ENCODE measurements at regions not wholly inside any gene's neighbourhood (a gene's known extent, or its start where the extent isn't known, plus 50 kb on each side); places are given as distances from the start of the nearest gene placed in this dataset.

DNA sequence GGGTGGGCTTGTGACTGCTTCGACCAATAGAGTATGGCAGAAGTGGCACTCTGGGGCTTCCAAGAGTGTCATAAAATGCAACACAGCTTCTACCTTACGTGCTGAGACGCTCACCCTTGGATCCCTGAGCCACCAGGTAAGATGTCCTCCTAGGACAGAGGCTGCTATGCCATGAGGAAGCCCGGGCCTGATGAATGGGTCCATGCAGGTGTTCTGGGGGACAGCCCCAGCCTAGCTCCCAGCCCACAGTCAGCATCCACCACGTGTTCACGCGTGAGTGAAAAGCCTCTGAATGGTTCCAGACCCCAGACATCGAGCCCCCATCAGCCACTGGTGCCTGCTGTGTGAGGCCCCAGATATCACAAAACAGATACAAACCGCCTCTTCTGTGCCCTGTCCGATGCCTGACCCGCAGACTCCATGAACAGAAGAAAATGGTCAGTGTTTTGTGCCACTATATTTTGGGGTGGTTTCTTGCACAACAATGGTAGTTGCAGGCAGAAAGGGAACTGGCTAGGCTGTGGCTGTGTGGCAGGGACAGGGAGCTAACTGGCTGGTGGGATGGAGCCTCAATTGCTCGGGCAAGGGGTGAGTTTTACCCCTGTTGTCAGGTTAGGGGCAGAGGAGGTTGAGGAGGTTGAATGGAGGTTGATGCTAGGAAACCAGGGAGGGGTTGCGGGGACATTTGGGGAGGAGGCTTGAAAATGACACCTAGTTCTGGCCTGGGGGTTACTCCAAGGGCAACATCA is 92.2 kb downstream of the LINGO1 start:
- no peak for DNase-seq

DNA sequence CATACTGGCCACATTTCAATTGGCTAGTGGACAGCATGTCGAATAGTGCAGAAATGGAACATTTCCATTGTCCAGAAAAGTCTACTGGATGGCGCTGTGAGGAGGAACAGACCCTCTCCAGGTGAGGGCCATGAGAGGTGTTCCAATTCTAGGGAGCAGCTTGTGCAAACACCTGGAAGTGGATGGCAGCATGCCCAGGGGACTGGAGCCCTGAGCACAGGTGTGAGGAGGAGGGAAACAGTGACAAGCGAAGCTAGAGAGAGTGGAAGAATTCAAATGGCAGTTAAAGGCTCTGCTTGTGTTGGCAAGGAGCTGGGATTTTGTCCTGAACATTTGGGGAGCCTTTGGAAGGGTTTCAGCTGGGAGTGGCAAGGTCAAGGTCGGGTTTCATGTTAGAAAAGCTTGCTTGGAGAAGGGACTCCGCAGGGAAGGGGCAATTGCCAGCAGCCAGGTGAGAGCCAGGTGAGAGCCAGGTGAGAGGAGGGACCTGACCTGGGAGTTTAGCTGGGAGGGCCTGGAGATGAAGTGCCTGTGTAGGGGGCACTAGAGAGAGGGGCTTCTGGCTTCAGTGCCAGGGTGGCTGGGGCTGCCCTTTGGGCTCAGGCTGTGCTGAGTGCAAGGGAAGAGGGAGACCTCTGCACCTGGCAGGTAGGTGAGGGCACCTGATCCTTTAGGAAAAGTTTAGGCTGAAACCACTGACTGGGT is 93.8 kb downstream of the LINGO1 start:
- no peak for DNase-seq

DNA sequence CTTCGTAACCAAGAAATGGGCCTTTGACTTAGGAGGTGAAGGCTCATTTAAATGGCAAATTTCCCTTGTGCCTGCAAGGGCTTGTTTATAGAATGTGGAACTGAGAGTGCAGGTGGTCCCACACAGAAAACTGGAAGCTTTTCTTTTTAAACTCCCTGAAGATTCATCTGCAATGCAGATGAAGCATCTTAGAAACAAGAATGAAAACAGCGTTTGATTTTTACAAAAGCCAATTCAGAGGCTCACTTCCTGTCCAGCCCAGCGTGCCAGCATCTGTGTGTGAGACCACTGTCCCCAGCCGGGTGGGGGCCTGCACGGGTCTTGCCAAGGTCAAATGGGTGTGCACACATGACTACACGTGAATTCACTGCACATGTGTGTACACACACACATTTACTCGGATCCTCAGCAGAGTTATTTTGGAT is 94.7 kb downstream of the LINGO1 start:
- no peak for DNase-seq

DNA sequence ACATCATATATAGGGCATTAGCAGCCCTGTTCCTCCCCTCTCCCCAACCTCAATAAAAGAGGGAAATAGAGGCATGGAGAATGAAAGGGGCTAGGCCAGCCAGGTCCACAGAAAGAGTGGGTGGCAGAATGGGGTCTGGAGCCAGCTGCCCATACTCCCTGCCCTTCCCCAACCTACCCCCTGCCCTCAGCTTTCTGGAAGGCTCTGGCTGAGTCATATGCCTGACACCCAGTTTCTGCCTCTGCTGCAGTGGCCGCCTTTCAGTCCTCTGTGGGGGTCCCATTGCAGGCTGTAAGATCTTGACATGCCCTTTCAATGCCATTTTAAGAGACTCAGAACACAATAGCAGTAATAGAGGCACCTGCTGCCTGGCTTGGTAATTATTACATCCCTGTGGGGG is 95.7 kb downstream of the LINGO1 start:
- DNase-seq: no peak

DNA sequence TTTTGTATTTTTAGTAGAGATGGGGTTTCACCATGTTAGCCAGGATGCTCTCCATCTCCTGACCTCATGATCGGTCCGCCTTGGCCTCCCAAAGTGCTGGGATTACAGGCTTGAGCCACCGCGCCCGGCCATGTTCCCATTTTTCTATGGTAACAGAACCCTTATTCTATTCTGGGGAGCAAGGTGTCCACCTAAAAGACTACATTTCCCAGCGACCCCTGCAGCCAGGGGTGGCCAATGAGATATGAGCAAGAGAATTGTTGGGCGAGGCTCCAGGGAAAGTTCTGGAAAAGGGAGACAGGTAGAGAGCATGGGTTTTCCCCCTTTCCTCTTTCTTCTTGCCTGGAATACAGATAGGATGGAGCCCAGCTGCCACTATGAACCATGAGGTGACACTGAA is 96.9 kb downstream of the LINGO1 start:
- DNase-seq: no peak

Data from right kidney (tissue), 1 donor.